Caco-2 (cell line): ENCODE measurements at regions not wholly inside any gene's neighbourhood (a gene's known extent, or its start where the extent isn't known, plus 50 kb on each side); places are given as distances from the start of the nearest gene placed in this dataset.

Experiments used
- BruUV-seq: library from RNA; stranded (reverse); fragments of 400-500 nt; replicated peaks from 2 replicates; lab custom pipeline; 2021; lab: Mats Ljungman, UMichigan
- CTCF ChIA-PET: fragments of 300-600 bp; sonication (Branson Sonifier 250); formaldehyde crosslinking; loops from one replicate; lab custom pipeline; 2022; ENCODE audit warnings: antibody characterized with exemption; lab: Charles Lee
- POLR2A ChIA-PET: fragments of 300-600 bp; sonication (Branson Sonifier 250); formaldehyde crosslinking; loops from one replicate; lab custom pipeline; 2022; ENCODE audit warnings: antibody characterized with exemption; lab: Charles Lee
- DNase-seq, 2 experiments: peaks; one replicate each; pipeline versions ENCODE4 v3.0.0 to v3.0.0-alpha.2; 2020 to 2022
- H3K27me3 ChIP-seq: replicated peaks from 2 replicates; pipeline ENCODE4 v1.6.0; 2011; ENCODE audit warnings: low read length; ENCODE audit not compliant: control insufficient read depth, insufficient read depth
- H3K36me3 ChIP-seq: 2 replicates; pipeline ENCODE4 v1.5.1; 2011; ENCODE audit warnings: low read length; ENCODE audit not compliant: control insufficient read depth, insufficient read depth
- H3K4me1 ChIP-seq: fragments of 250-450 bp; sonication (Bioruptor Pico); 2 replicates; pipeline ENCODE4 v1.5.1; 2020; ENCODE audit warnings: mild to moderate bottlenecking
- H3K4me3 ChIP-seq: 2 replicates; pipeline ENCODE4 v1.5.1; 2011; ENCODE audit warnings: low read depth, mild to moderate bottlenecking, control low read depth, low read length
- H3K9me3 ChIP-seq: fragments of 250-450 bp; sonication (Bioruptor Pico); 2 replicates; pipeline ENCODE4 v1.5.1; 2020; ENCODE audit warnings: mild to moderate bottlenecking, moderate library complexity
- H3K27ac Mint-ChIP-seq: one replicate; pipeline ENCODE4 v1.8.0; 2022; ENCODE audit warnings: mixed read lengths; ENCODE audit not compliant: unreplicated experiment
- H3K27me3 Mint-ChIP-seq: one replicate; pipeline ENCODE4 v1.8.0; 2022; ENCODE audit warnings: mixed read lengths; ENCODE audit not compliant: insufficient read depth, unreplicated experiment
- H3K36me3 Mint-ChIP-seq: one replicate; pipeline ENCODE4 v1.8.0; 2022; ENCODE audit warnings: mild to moderate bottlenecking, mixed read lengths; ENCODE audit not compliant: insufficient read depth, unreplicated experiment
- H3K4me1 Mint-ChIP-seq: one replicate; pipeline ENCODE4 v1.8.0; 2022; ENCODE audit warnings: low read depth, mixed read lengths; ENCODE audit not compliant: unreplicated experiment
- H3K4me3 Mint-ChIP-seq: one replicate; pipeline ENCODE4 v1.8.0; 2022; ENCODE audit warnings: mild to moderate bottlenecking, moderate library complexity, mixed read lengths; ENCODE audit not compliant: unreplicated experiment
- H3K9me3 Mint-ChIP-seq: one replicate; pipeline ENCODE4 v1.8.0; 2022; ENCODE audit warnings: mixed read lengths; ENCODE audit not compliant: unreplicated experiment
- intact Hi-C: fragments of 100-400 bp; cut with micrococcal nuclease; formaldehyde crosslinking; loops from one replicate; pipeline ENCODE4 v1.10.0; 2022; ENCODE audit not compliant: unreplicated experiment
- TF ChIP-seq, protein P1 (sequence below), 2 experiments: fragments of 200-600 bp in 1 of 2; IDR thresholded peaks; 1 replicate in 1 of 2; 2 replicates in 1 of 2; pipeline versions ENCODE4 v1.5.1 to v1.8.0; 2011 to 2022; ENCODE audit warnings: antibody characterized with exemption in 1 of 2, control low read depth in 1 of 2, inconsistent platforms in 1 of 2, low read depth in 1 of 2, low read length in 1 of 2, mild to moderate bottlenecking in 1 of 2, moderate library complexity in 1 of 2; ENCODE audit not compliant: insufficient read depth in 1 of 2, severe bottlenecking in 1 of 2, unreplicated experiment in 1 of 2

DNA sequence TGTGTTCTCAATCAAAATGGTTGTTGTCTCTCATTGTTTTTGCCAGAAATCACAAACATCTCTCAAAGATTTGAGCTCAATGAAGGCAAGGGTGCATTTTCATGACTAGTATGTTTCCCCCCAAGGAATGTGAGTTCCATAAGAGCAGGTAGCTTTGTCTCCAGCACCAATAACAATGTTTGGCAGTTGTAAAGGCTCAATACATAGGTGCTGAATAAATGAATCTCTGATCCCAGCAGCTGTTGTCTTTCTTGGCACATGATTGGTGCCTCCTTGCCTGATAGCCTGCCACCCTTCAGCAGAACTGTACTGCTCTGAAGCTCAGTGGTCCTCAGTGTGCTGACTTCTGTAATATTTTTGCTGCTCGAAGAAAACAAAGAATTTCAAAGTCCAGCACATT lies 103.1 kb upstream of the CDH11 start:
- Mint-ChIP-seq H3K9me3 (no peaks in the 10 kb centered on the region), H3K36me3 (no peaks in the 10 kb centered on the region), H3K4me3 (no peak overlapping the region), H3K4me1 (no peaks in the 10 kb centered on the region), H3K27ac (no peak overlapping the region), H3K27me3 (peaks cover 16% of the 10 kb centered on the region)
- Histone ChIP-seq H3K4me3 (no peak overlapping the region), H3K36me3 (no peaks in the 10 kb centered on the region), H3K4me1 (no peaks in the 10 kb centered on the region), H3K9me3 (no peaks in the 10 kb centered on the region), H3K27me3 (no peaks in the 10 kb centered on the region)
- BruUV-seq, result no TSS peak
- ChIA-PET POLR2A (no interaction called here), CTCF (no interaction called here)
- DNase-seq, result no peak
- TF ChIP-seq, protein P1, sequence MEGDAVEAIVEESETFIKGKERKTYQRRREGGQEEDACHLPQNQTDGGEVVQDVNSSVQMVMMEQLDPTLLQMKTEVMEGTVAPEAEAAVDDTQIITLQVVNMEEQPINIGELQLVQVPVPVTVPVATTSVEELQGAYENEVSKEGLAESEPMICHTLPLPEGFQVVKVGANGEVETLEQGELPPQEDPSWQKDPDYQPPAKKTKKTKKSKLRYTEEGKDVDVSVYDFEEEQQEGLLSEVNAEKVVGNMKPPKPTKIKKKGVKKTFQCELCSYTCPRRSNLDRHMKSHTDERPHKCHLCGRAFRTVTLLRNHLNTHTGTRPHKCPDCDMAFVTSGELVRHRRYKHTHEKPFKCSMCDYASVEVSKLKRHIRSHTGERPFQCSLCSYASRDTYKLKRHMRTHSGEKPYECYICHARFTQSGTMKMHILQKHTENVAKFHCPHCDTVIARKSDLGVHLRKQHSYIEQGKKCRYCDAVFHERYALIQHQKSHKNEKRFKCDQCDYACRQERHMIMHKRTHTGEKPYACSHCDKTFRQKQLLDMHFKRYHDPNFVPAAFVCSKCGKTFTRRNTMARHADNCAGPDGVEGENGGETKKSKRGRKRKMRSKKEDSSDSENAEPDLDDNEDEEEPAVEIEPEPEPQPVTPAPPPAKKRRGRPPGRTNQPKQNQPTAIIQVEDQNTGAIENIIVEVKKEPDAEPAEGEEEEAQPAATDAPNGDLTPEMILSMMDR (IDR thresholded peaks at IDR 0.05; ENCODE audit: insufficient read depth in 1 of 2, low read depth in 1 of 2, low read length in 1 of 2, severe bottlenecking in 1 of 2, unreplicated experiment in 1 of 2), result no peak
- intact Hi-C loops, result no loop called here

DNA sequence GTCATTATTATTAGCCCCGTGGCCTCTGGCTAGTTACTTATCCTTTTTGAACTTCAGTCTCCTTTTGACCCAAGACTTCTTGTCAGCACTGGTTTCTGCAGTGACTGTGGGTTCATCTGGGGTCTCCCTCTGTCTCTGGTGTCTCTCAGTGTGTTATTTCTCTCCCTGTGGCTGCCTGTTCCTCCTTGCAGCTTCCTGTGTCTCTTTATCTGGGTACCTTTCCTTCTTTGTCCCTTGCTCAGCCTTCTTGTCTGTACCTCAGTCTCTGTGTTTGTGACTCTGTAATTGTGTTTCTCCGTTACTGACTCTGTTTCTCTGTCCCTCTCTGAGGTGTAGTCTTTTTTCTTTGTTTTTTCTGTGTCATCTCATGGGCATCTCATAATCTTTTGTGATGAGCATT lies 102.6 kb upstream of the CDH11 start:
- Mint-ChIP-seq H3K4me3 (no peak overlapping the region), H3K9me3 (no peaks in the 10 kb centered on the region), H3K27ac (no peak overlapping the region), H3K4me1 (no peaks in the 10 kb centered on the region), H3K36me3 (no peaks in the 10 kb centered on the region), H3K27me3 (peaks cover 16% of the 10 kb centered on the region)
- Histone ChIP-seq H3K27me3 (no peaks in the 10 kb centered on the region), H3K9me3 (no peaks in the 10 kb centered on the region), H3K4me3 (no peak overlapping the region), H3K4me1 (no peaks in the 10 kb centered on the region), H3K36me3 (no peaks in the 10 kb centered on the region)
- ChIA-PET CTCF (no interaction called here), POLR2A (no interaction called here)
- DNase-seq, result no peak
- intact Hi-C loops, result no loop called here
- BruUV-seq, result no TSS peak
- TF ChIP-seq, protein P1 (IDR thresholded peaks at IDR 0.05; ENCODE audit: insufficient read depth in 1 of 2, low read depth in 1 of 2, low read length in 1 of 2, severe bottlenecking in 1 of 2, unreplicated experiment in 1 of 2), result no peak

DNA sequence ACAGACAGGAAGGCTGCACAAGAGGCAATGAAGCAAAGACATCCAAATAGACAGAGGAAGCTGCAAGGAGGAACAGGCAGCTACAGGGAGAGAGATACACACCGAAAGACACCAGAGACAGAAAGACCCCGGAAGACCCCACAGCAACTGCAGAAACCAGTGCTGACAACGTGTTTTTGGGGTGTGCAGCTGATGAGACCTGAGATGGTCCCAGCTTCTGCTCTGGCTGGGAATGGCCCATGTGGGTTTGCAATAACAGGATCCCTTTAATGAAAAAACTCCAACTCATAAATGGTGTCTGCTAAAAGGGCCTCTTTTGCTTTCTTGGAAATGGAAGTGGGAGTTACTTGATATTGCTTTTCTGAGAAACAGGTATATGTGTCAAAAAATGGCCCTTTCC lies 101.5 kb upstream of the CDH11 start:
- DNase-seq, result no peak
- TF ChIP-seq, protein P1 (IDR thresholded peaks at IDR 0.05; ENCODE audit: insufficient read depth in 1 of 2, low read depth in 1 of 2, low read length in 1 of 2, severe bottlenecking in 1 of 2, unreplicated experiment in 1 of 2), result no peak
- H3K27ac Mint-ChIP-seq, result no peak overlapping the region
- no peaks in the 10 kb centered on the region for H3K36me3 ChIP-seq
- H3K4me3 Mint-ChIP-seq, result no peak overlapping the region
- no peaks in the 10 kb centered on the region for H3K9me3 Mint-ChIP-seq
- H3K27me3 ChIP-seq, result no peaks in the 10 kb centered on the region
- POLR2A ChIA-PET, result no interaction called here
- peaks cover 11% of the 10 kb centered on the region for H3K27me3 Mint-ChIP-seq
- H3K4me3 ChIP-seq, result no peak overlapping the region
- intact Hi-C loops, result no loop called here
- no peaks in the 10 kb centered on the region for H3K4me1 ChIP-seq
- no TSS peak for BruUV-seq
- H3K36me3 Mint-ChIP-seq, result no peaks in the 10 kb centered on the region
- H3K9me3 ChIP-seq, result no peaks in the 10 kb centered on the region
- CTCF ChIA-PET, result no interaction called here
- H3K4me1 Mint-ChIP-seq, result no peaks in the 10 kb centered on the region
